ENCODE measurements at regions not wholly inside any gene's neighbourhood (a gene's known extent, or its start where the extent isn't known, plus 50 kb on each side); places are given as distances from the start of the nearest gene placed in this dataset.

DNA sequence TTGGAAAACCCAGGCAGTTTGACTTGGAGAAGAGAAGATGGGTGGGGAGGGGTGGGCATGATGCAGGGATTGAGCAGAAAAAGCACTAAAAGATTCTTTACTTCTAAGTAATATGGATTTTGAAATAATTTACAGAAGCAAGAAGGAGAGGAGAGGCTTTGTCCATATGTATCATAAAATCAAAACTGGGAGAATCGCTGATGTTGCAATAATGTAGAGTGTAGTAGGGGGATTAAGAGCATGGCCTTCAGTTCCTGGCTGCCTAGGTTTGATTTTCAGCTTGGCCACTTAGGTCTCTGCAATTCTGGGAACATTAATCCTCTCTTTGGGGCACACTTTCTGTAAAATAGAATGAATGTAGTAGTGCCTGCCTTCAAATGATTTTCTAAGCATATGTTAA is 1760.4 kb upstream of the CELF4 start:
- ChIA-PET RAD21 (ENCODE audit: unreplicated experiment) (no interaction called here), CTCF (no interaction called here), SMC1A (ENCODE audit: uncharacterized antibody, unreplicated experiment) (no interaction called here), POLR2A (no interaction called here)
- BruUV-seq (replicated peaks): no TSS peak
- intact Hi-C loops (cut with micrococcal nuclease; ENCODE audit: unreplicated experiment): no loop called here
- Histone ChIP-seq H3K9ac (ENCODE audit: control insufficient read depth, insufficient read depth, low read length) (no peak overlapping the region), H3K27me3 (replicated peaks in 1 of 2; ENCODE audit: control insufficient read depth in 2 of 2, insufficient read depth in 2 of 2, low read length in 1 of 2) (no peaks in the 10 kb centered on the region), H3K27ac (ENCODE audit: control insufficient read depth, insufficient read depth) (no peak overlapping the region), H3K9me3 (replicated peaks; ENCODE audit: control insufficient read depth, insufficient read depth, low read length) (no peaks in the 10 kb centered on the region), H2AFZ (ENCODE audit: control insufficient read depth, low read depth, low read length) (no peak overlapping the region), H3K4me1 (ENCODE audit: control insufficient read depth, insufficient read depth, low read length) (no peaks in the 10 kb centered on the region), H3K4me3 (no peak overlapping the region), H4K20me1 (ENCODE audit: control insufficient read depth, insufficient read depth) (no peaks in the 10 kb centered on the region), H3K4me2 (ENCODE audit: control insufficient read depth, insufficient read depth) (no peak overlapping the region), H3K79me2 (ENCODE audit: control insufficient read depth, insufficient read depth, low read length) (no peaks in the 10 kb centered on the region), H3K36me3 (ENCODE audit: control insufficient read depth in 2 of 2, insufficient read depth in 2 of 2, low read length in 1 of 2) (no peaks in the 10 kb centered on the region)
- WGBS (ENCODE audit: insufficient coverage, insufficient replicate concordance, low lambda C conversion rate, missing lambda C conversion rate): 31% methylated on average over 1 of the region's 1 CpG
- ATAC-seq (no peak), DNase-seq (ENCODE audit: low read depth, low spot score) (no peak), FAIRE-seq (no peak)
- in situ Hi-C loops (cut with MboI): no loop called here
- no peak for TF ChIP-seq YY1 (IDR thresholded peaks at IDR 0.05; ENCODE audit: low read depth, low read length)
- no peak for TF ChIP-seq IRF4 (IDR thresholded peaks at IDR 0.05; ENCODE audit: low read depth, low read length)
- no peak for TF ChIP-seq BMI1 (IDR thresholded peaks at IDR 0.05; ENCODE audit: borderline replicate concordance)
- TF ChIP-seq IKZF1 (conservative IDR thresholded peaks at IDR 0.05): no peak
- TF ChIP-seq ZZZ3 (IDR thresholded peaks at IDR 0.05; ENCODE audit: control insufficient read depth, insufficient read length, low read depth): no peak
- TF ChIP-seq SREBF1 (IDR thresholded peaks at IDR 0.05; ENCODE audit: low read length): no peak
- TF ChIP-seq FOS (IDR thresholded peaks at IDR 0.05; ENCODE audit: borderline replicate concordance, extremely low read depth, insufficient read length): no peak
- TF ChIP-seq, protein P1, sequence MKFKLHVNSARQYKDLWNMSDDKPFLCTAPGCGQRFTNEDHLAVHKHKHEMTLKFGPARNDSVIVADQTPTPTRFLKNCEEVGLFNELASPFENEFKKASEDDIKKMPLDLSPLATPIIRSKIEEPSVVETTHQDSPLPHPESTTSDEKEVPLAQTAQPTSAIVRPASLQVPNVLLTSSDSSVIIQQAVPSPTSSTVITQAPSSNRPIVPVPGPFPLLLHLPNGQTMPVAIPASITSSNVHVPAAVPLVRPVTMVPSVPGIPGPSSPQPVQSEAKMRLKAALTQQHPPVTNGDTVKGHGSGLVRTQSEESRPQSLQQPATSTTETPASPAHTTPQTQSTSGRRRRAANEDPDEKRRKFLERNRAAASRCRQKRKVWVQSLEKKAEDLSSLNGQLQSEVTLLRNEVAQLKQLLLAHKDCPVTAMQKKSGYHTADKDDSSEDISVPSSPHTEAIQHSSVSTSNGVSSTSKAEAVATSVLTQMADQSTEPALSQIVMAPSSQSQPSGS (IDR thresholded peaks at IDR 0.05; ENCODE audit: low read length): no peak
- TF ChIP-seq SIN3A (IDR thresholded peaks at IDR 0.05; ENCODE audit: low read depth, low read length): no peak
- TF ChIP-seq, protein P2, sequence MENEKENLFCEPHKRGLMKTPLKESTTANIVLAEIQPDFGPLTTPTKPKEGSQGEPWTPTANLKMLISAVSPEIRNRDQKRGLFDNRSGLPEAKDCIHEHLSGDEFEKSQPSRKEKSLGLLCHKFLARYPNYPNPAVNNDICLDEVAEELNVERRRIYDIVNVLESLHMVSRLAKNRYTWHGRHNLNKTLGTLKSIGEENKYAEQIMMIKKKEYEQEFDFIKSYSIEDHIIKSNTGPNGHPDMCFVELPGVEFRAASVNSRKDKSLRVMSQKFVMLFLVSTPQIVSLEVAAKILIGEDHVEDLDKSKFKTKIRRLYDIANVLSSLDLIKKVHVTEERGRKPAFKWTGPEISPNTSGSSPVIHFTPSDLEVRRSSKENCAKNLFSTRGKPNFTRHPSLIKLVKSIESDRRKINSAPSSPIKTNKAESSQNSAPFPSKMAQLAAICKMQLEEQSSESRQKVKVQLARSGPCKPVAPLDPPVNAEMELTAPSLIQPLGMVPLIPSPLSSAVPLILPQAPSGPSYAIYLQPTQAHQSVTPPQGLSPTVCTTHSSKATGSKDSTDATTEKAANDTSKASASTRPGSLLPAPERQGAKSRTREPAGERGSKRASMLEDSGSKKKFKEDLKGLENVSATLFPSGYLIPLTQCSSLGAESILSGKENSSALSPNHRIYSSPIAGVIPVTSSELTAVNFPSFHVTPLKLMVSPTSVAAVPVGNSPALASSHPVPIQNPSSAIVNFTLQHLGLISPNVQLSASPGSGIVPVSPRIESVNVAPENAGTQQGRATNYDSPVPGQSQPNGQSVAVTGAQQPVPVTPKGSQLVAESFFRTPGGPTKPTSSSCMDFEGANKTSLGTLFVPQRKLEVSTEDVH (IDR thresholded peaks at IDR 0.05; ENCODE audit: low read depth, partially characterized antibody): no peak
- no peak for TF ChIP-seq DPF2 (IDR thresholded peaks at IDR 0.05)
- TF ChIP-seq TAF1 (IDR thresholded peaks at IDR 0.05; ENCODE audit: borderline replicate concordance, low read depth, low read length): no peak
- TF ChIP-seq SMAD1 (IDR thresholded peaks at IDR 0.05; ENCODE audit: low read depth, partially characterized antibody): no peak
- no peak for TF ChIP-seq BCL11A (IDR thresholded peaks at IDR 0.05; ENCODE audit: low read depth, low read length)
- TF ChIP-seq RFX5 (IDR thresholded peaks at IDR 0.05; ENCODE audit: low read depth, low read length): no peak
- TF ChIP-seq, protein P3, sequence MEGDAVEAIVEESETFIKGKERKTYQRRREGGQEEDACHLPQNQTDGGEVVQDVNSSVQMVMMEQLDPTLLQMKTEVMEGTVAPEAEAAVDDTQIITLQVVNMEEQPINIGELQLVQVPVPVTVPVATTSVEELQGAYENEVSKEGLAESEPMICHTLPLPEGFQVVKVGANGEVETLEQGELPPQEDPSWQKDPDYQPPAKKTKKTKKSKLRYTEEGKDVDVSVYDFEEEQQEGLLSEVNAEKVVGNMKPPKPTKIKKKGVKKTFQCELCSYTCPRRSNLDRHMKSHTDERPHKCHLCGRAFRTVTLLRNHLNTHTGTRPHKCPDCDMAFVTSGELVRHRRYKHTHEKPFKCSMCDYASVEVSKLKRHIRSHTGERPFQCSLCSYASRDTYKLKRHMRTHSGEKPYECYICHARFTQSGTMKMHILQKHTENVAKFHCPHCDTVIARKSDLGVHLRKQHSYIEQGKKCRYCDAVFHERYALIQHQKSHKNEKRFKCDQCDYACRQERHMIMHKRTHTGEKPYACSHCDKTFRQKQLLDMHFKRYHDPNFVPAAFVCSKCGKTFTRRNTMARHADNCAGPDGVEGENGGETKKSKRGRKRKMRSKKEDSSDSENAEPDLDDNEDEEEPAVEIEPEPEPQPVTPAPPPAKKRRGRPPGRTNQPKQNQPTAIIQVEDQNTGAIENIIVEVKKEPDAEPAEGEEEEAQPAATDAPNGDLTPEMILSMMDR (IDR thresholded peaks at IDR 0.05 in 2 of 3, conservative IDR thresholded peaks at IDR 0.05 in 1 of 3; ENCODE audit: control insufficient read depth in 2 of 3, extremely low read depth in 1 of 3, insufficient read depth in 1 of 3, low read depth in 3 of 3, low read length in 3 of 3): no peak
- no peak for TF ChIP-seq SMC3 (IDR thresholded peaks at IDR 0.05; ENCODE audit: borderline replicate concordance, low read length)
- no peak for TF ChIP-seq MXI1 (IDR thresholded peaks at IDR 0.05; ENCODE audit: low read depth, low read length)

Measured in GM12878 (cell line).